Subcutaneous abdominal adipose tissue (tissue), 5 donors: ENCODE measurements at regions not wholly inside any gene's neighbourhood (a gene's known extent, or its start where the extent isn't known, plus 50 kb on each side); places are given as distances from the start of the nearest gene placed in this dataset.

Source experiments
- H3K27ac ChIP-seq: one replicate; pipeline ENCODE4 v1.7.0; 2013; ENCODE audit warnings: low read depth, mild to moderate bottlenecking, inconsistent platforms, low read length, moderate library complexity
- H3K27me3 ChIP-seq, 5 donors: one replicate each; pipeline ENCODE4 v1.7.0; 2013; ENCODE audit warnings: low read length in 5 of 5, inconsistent platforms in 1 of 5; ENCODE audit not compliant: control insufficient read depth in 5 of 5, insufficient read depth in 4 of 5
- H3K36me3 ChIP-seq, 5 donors: one replicate each; pipeline ENCODE4 v1.7.0; 2013; ENCODE audit warnings: low read length in 5 of 5; ENCODE audit not compliant: control insufficient read depth in 5 of 5, insufficient read depth in 5 of 5
- H3K4me1 ChIP-seq, 5 donors: one replicate each; pipeline ENCODE4 v1.7.0; 2013; ENCODE audit warnings: low read length in 5 of 5, mild to moderate bottlenecking in 3 of 5, moderate library complexity in 1 of 5; ENCODE audit not compliant: control insufficient read depth in 5 of 5, insufficient read depth in 5 of 5
- H3K4me3 ChIP-seq, 5 donors: one replicate each; pipeline ENCODE4 v1.7.0; 2013; ENCODE audit warnings: low read length in 5 of 5, low read depth in 1 of 5
- H3K9ac ChIP-seq, 5 donors: one replicate each; pipeline ENCODE4 v1.7.0; 2013; ENCODE audit warnings: low read length in 5 of 5, mild to moderate bottlenecking in 4 of 5, moderate library complexity in 3 of 5
- H3K9me3 ChIP-seq, 5 donors: one replicate each; pipeline ENCODE4 v1.7.0; 2013; ENCODE audit warnings: low read length in 5 of 5; ENCODE audit not compliant: control insufficient read depth in 5 of 5
- donor health status: healthy.
- donor health status: healthy.
- donor health status: healthy.
- donor health status: healthy.
- donor health status: healthy.

GRCh38 chr15:95447486-95447885, 883.0 kb upstream of the NR2F2 start:
- Histone ChIP-seq H3K4me1 (peaks cover 0 to 4% (median 0%) of the 10 kb centered on the region in 5 donors), H3K4me3 (no peak overlapping the region), H3K27me3 (no peaks in the 10 kb centered on the region), H3K27ac (no peak overlapping the region), H3K9me3 (no peaks in the 10 kb centered on the region), H3K9ac (no peak overlapping the region), H3K36me3 (no peaks in the 10 kb centered on the region)

GRCh38 chr15:95448531-95449229, 881.8 kb upstream of the NR2F2 start:
- Histone ChIP-seq H3K4me3 (no peak overlapping the region), H3K4me1 (peaks cover 0 to 4% (median 0%) of the 10 kb centered on the region in 5 donors), H3K27me3 (no peaks in the 10 kb centered on the region), H3K27ac (no peak overlapping the region), H3K9me3 (no peaks in the 10 kb centered on the region), H3K36me3 (no peaks in the 10 kb centered on the region), H3K9ac (no peak overlapping the region)

GRCh38 chr15:95449230-95449628, 881.3 kb upstream of the NR2F2 start:
- H3K9me3 ChIP-seq = no peaks in the 10 kb centered on the region

GRCh38 chr15:95450413-95450812, 880.1 kb upstream of the NR2F2 start:
- no peak overlapping the region for H3K27ac ChIP-seq
- no peaks in the 10 kb centered on the region for H3K9me3 ChIP-seq
- H3K27me3 ChIP-seq = no peaks in the 10 kb centered on the region
- H3K36me3 ChIP-seq = no peaks in the 10 kb centered on the region
- no peak overlapping the region for H3K4me3 ChIP-seq
- no peak overlapping the region for H3K9ac ChIP-seq
- H3K4me1 ChIP-seq = peaks cover 0 to 4% (median 0%) of the 10 kb centered on the region in 5 donors

More at GRCh38 chr15:95449230-95449628, 881.3 kb upstream of the NR2F2 start:
- Histone ChIP-seq H3K9ac (no peak overlapping the region), H3K4me3 (no peak overlapping the region), H3K4me1 (peaks cover 0 to 4% (median 0%) of the 10 kb centered on the region in 5 donors), H3K27ac (no peak overlapping the region), H3K27me3 (no peaks in the 10 kb centered on the region), H3K36me3 (no peaks in the 10 kb centered on the region)

GRCh38 chr15:95451938-95452337, 878.6 kb upstream of the NR2F2 start:
- Histone ChIP-seq H3K9me3 (no peaks in the 10 kb centered on the region), H3K4me1 (peaks cover 0 to 4% (median 0%) of the 10 kb centered on the region in 5 donors), H3K27ac (no peak overlapping the region), H3K36me3 (no peaks in the 10 kb centered on the region), H3K4me3 (no peak overlapping the region), H3K9ac (no peak overlapping the region), H3K27me3 (no peaks in the 10 kb centered on the region)

- H3K36me3 ChIP-seq = no peaks in the 10 kb centered on the region
- H3K27ac ChIP-seq = no peak overlapping the region
- no peak overlapping the region for H3K4me3 ChIP-seq
- H3K9ac ChIP-seq = no peak overlapping the region
- peaks cover 0 to 3% (median 0%) of the 10 kb centered on the region in 5 donors for H3K27me3 ChIP-seq
- peaks cover 0 to 18% (median 0%) of the 10 kb centered on the region in 5 donors for H3K4me1 ChIP-seq
- H3K9me3 ChIP-seq = no peaks in the 10 kb centered on the region
These were observed 875.9 kb upstream of the NR2F2 start for GRCh38 chr15:95454403-95455262.

GRCh38 chr15:95457520-95457919, 873.0 kb upstream of the NR2F2 start:
- Histone ChIP-seq H3K9ac (no peak overlapping the region), H3K27me3 (peaks cover 0 to 3% (median 0%) of the 10 kb centered on the region in 5 donors), H3K9me3 (no peaks in the 10 kb centered on the region), H3K4me3 (no peak overlapping the region), H3K4me1 (peaks cover 0 to 21% (median 0%) of the 10 kb centered on the region in 5 donors), H3K36me3 (no peaks in the 10 kb centered on the region), H3K27ac (no peak overlapping the region)

- Histone ChIP-seq H3K4me1 (peaks cover 0 to 21% (median 0%) of the 10 kb centered on the region in 5 donors), H3K27ac (no peak overlapping the region), H3K4me3 (no peak overlapping the region), H3K9me3 (no peaks in the 10 kb centered on the region), H3K36me3 (no peaks in the 10 kb centered on the region), H3K27me3 (peaks cover 0 to 3% (median 0%) of the 10 kb centered on the region in 5 donors), H3K9ac (no peak overlapping the region)
These were observed 871.8 kb upstream of the NR2F2 start for GRCh38 chr15:95458721-95459120.

GRCh38 chr15:95459273-95459672, 871.2 kb upstream of the NR2F2 start:
- no peak overlapping the region for H3K9ac ChIP-seq
- H3K4me1 ChIP-seq = peaks cover 0 to 21% (median 0%) of the 10 kb centered on the region in 5 donors
- no peaks in the 10 kb centered on the region for H3K9me3 ChIP-seq
- H3K27me3 ChIP-seq = peaks cover 0 to 3% (median 0%) of the 10 kb centered on the region in 5 donors
- no peak overlapping the region for H3K27ac ChIP-seq
- peak overlapping the region in 1 of 5 donors; percentile 19 for H3K4me3 ChIP-seq
- H3K36me3 ChIP-seq = no peaks in the 10 kb centered on the region

- Histone ChIP-seq H3K27me3 (no peaks in the 10 kb centered on the region), H3K4me3 (no peak overlapping the region), H3K4me1 (peaks cover 0 to 4% (median 0%) of the 10 kb centered on the region in 5 donors), H3K9me3 (no peaks in the 10 kb centered on the region), H3K36me3 (no peaks in the 10 kb centered on the region), H3K27ac (no peak overlapping the region), H3K9ac (no peak overlapping the region)
These were observed 866.0 kb upstream of the NR2F2 start for GRCh38 chr15:95464509-95464908.
